Activated CD8-positive, alpha-beta memory T cell treated with anti-CD3 and anti-CD28 coated beads, Interleukin-2, amount 50 U/mL, for 24 hours (primary cell): ENCODE measurements at regions not wholly inside any gene's neighbourhood (a gene's known extent, or its start where the extent isn't known, plus 50 kb on each side); places are given as distances from the start of the nearest gene placed in this dataset.

Experiments used
- DNase-seq: peaks from one replicate; pipeline ENCODE4 v3.0.0-alpha.2; 2020; ENCODE audit errors: extremely low read depth

GRCh38 chr15:39124553-39125171 is 456.2 kb upstream of the THBS1 start:
- no peak for DNase-seq

DNA sequence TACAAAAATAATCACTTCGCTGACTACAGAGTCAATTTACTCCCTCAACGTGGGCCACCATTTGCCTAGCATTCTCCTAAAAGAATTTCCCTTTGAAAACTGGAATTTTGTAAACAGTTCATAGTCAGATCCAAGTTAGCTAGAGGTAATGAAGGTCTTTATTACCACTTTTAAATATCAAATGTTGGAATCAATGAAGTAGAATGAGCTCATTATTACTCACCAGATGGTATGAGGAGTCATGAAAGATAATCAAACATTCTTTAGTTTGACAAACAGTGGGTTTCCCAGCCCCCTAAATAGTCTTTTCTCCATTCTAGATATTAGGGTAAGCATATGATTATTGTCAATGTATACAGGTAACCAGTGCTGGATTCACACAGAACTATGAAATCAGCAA is 455.7 kb upstream of the THBS1 start:
- no peak for DNase-seq

DNA sequence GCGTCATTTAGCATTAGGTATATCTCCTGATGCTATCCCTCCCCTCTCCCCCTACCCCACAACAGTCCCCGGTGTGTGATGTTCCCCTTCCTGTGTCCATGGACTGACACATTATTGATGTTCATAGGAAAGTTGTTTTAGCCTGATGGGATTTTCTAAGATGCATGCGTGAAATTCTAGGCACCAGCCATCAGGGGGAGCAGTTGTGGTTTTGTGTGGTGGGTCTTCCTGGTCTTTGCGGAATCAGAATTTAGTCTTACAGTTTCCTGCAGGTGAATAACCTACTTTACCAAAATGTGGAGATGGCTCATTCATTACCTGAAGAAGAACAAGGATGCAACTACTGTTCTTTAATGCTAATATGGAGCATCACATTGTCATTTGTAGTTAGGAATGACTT is 455.0 kb upstream of the THBS1 start:
- no peak for DNase-seq

DNA sequence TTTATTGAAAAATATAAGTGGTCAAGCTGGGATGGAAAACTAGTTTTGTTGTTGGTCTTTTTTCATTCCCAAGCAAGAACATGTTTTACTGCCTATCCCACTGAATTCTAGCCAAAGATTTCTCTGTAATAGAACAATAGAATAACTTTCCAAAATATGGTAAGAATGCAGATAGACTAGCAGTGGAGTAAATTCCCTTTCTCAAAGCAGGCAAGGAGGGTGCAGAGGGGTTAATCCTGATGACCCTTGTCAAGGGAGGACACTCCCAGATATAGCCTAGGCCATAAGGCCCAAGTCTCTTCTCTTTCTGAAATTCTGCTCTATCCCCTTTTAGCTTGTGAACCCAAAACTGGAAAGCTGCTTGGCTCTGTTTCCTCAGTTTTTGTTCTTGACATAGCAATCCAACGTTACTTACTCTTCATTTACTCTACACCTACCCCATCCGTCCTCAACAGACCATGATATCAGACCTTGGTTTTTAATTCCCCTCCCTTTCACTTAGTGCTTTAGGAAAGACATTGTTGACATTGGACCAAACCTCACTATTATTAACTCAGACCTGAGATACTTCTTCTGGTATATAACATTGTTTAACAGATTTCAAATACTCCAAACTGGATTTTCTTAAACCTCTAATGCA is 453.6 kb upstream of the THBS1 start:
- no peak for DNase-seq

DNA sequence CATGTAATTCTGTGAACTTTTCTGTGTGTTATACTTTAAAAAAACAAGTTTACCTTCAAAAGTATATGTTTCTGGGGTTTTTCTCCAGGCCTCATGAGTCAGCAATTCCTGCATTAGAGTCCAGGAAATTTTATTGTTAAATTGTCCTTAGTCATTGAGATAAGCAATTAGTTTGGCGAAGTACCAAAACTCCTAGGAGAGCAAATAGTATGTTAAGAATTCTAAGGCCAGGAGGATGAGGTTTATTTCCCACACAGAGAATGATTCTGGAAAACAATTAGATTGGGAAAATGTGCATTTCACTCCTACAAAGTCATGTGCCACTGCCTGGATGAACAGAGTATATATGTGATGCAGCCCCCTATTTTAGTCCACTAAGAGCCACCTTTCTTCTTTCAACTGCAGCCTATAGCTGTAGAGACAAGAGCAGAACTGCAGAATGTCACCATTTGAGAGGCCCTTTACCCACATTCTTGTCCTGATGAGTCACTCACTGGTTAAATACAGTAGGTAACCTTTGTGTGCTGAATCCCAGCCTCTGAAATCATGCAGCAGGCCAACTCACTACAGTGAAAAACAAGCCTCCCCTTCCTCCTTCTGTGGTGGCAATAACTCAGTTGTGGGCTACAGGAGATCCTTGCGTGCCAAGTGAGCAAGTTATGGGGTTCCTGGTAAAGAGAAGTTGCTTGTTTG is 452.8 kb upstream of the THBS1 start:
- DNase-seq: no peak

GRCh38 chr15:39128746-39129145 is 452.1 kb upstream of the THBS1 start:
- no peak for DNase-seq

GRCh38 chr15:39130556-39131379 is 450.1 kb upstream of the THBS1 start:
- no peak for DNase-seq

DNA sequence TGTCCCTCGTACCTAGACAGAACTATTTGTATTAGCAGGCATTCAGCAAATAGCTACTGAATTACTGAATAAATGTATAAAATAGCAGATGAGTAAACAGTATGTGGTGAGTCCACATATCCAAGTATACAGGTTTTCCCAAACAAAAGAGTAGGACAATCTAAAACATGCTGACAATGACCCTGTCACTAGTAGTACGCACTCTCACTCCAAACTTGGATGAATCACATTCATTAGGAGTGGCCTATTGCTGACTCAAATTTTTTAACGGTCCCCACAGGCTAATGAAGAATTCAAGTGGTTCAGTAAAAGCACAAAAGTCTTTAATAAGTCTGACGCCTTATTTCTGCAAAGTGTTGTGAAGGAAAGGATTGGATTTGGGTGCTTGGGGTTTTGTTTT is 449.3 kb upstream of the THBS1 start:
- DNase-seq: no peak

DNA sequence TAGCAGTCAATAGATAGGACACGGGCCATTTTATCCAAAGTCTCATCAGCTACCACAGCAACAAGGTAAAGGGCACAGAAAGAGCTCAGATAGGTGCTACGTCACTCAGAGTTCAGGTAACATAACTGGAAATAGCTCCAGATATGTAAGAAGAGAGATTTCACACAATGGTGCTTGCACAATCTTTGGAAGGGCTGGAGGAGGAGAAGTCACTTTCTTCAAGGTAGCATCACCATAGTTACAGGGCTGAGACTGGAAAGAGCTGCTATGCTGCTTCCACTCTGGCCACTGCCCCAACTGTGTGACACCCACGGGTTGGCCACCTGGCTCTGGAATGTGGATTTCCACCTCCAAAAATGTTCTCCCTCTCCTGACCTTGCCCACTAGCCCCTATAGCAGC is 448.8 kb upstream of the THBS1 start:
- DNase-seq: no peak

- no peak for DNase-seq
Measured at GRCh38 chr15:39132954-39133600, 447.8 kb upstream of the THBS1 start.

- no peak for DNase-seq
Measured at GRCh38 chr15:39134282-39134681, 446.6 kb upstream of the THBS1 start.

- DNase-seq: no peak
Measured at GRCh38 chr15:39135989-39136388, 444.9 kb upstream of the THBS1 start.

DNA sequence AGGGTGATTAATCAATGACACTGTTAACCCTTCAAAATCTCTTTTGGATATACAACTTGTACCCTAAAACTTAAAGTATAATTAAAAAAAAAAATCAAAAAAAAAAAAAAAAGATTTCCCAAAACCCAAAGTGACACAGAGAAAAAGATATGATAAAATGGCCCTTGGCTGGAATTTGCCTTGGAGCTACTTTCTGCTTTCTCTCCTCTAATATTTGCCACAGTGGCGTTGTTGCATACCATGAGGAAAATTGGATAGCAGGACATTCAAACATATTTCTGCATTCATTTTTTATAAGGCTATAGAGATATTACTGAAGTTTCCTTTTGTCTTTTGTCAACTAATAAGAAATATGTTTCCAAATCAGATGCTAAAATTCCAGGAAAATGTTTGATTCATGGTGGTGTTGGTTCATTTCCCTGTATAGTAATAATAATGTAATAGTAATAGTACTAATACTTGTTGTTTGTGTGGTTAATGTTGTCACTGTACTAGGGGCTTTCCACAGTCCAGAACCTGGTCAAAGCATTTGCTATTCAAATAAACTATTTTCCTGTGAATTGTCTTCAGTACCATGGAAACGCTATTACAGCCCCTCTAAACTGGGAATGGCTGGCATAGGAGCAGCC is 441.3 kb upstream of the THBS1 start:
- DNase-seq: no peak

- no peak for DNase-seq
Measured at GRCh38 chr15:39140060-39140604, 440.7 kb upstream of the THBS1 start.

DNA sequence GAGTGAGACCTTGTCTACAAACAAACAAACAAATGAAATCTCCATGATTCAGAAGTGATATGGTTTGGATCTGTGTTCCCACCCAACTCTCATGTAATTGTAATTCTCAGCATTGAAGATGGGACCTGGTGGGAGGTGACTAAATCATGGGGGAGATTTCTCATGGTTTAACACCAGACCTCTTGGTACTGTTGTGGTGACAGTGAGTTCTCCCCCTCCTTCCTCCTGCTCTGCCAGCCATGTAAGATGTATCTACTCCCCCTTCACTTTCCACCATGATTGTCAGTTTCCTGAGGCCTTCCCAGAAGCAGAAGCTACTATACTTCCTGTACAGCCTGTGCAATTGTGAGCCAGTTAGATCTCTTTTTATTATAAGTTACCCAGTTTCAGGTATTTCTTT is 438.4 kb upstream of the THBS1 start:
- no peak for DNase-seq

DNA sequence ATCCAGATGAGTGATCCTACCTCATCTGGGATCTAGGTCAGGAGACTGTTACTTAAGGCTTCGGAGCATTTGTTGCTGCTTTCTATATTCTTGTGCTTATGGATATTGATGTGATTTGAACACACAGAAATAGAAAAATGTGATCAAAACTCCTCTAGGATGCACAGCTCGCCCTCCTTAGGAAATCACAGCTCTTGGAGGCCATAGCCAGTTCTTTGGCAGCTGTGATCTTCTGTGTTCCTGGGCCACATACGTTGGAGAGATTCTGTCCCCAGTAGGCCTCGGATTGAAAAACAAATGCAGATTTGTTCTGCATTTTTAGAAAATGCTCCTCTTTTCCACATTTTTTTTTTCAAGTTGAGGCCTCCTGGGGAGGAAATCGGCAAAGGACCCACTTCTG is 437.4 kb upstream of the THBS1 start:
- no peak for DNase-seq

- DNase-seq: no peak
Measured at GRCh38 chr15:39144051-39144450, 436.8 kb upstream of the THBS1 start.

GRCh38 chr15:39144613-39145499 is 436.0 kb upstream of the THBS1 start:
- DNase-seq: no peak

- DNase-seq: no peak
Measured at GRCh38 chr15:39145854-39146625, 434.8 kb upstream of the THBS1 start.
